ENCODE measurements at regions not wholly inside any gene's neighbourhood (a gene's known extent, or its start where the extent isn't known, plus 50 kb on each side); places are given as distances from the start of the nearest gene placed in this dataset.

- no peak overlapping the region for H3K4me2 ChIP-seq (ENCODE audit: low read length, poor library complexity, severe bottlenecking)
- H3K14ac ChIP-seq (ENCODE audit: low read length in 2 of 2) = no peak overlapping the region
- peak; percentile 51 for DNase-seq
- no peak overlapping the region for H4K8ac ChIP-seq (ENCODE audit: low read length)
- H3K9me3 ChIP-seq (ENCODE audit: control insufficient read depth, low read length) = no peaks in the 10 kb centered on the region
- no peak overlapping the region for H2BK12ac ChIP-seq (ENCODE audit: low read length in 2 of 2)
- H3K4ac ChIP-seq (ENCODE audit: low read depth in 1 of 2, low read length in 2 of 2) = no peak overlapping the region
- no peaks in the 10 kb centered on the region for H3K79me1 ChIP-seq (replicated peaks; ENCODE audit: low read length, poor library complexity, severe bottlenecking)
- no peak overlapping the region for H2BK15ac ChIP-seq (ENCODE audit: low read depth, poor library complexity, severe bottlenecking)
- H3K27ac ChIP-seq (ENCODE audit: low read length, poor library complexity, severe bottlenecking) = no peak overlapping the region
- H3K9ac ChIP-seq (ENCODE audit: low read length) = no peak overlapping the region
- no peak overlapping the region for H2AFZ ChIP-seq (ENCODE audit: low read depth, low read length)
- 32% methylated on average over 2 of the region's 4 CpGs for WGBS
- H2BK5ac ChIP-seq (ENCODE audit: low read depth, low read length, poor library complexity, severe bottlenecking) = no peak overlapping the region
- H2AK5ac ChIP-seq (ENCODE audit: low read length, severe bottlenecking) = no peak overlapping the region
- H2BK120ac ChIP-seq (ENCODE audit: low read depth, low read length) = no peak overlapping the region
- no peak overlapping the region for H3K23ac ChIP-seq (ENCODE audit: low read length in 2 of 2)
- H4K91ac ChIP-seq (ENCODE audit: low read length) = no peak overlapping the region
- H3K36me3 ChIP-seq (ENCODE audit: control insufficient read depth in 1 of 2, insufficient read depth in 2 of 2, low read depth in 1 of 2, low read length in 2 of 2) = no peaks in the 10 kb centered on the region
- no peak overlapping the region for H3K18ac ChIP-seq (ENCODE audit: low read depth in 1 of 2, low read length in 2 of 2)
- H3K4me3 ChIP-seq (ENCODE audit: insufficient read depth in 1 of 2, low read depth in 1 of 2, low read length in 2 of 2) = no peak overlapping the region
- H3K4me1 ChIP-seq (ENCODE audit: control insufficient read depth, insufficient read depth, low read depth, low read length) = no peaks in the 10 kb centered on the region
- no peaks in the 10 kb centered on the region for H3K27me3 ChIP-seq (ENCODE audit: control insufficient read depth in 1 of 2, insufficient read depth in 1 of 2, low read length in 2 of 2)
Observed at GRCh38 chr1:200279810-200280411, 129.9 kb downstream of the ZNF281 start.

GRCh38 chr1:200275816-200276453 is 133.9 kb downstream of the ZNF281 start:
- Histone ChIP-seq H3K4me1 (ENCODE audit: control insufficient read depth, insufficient read depth, low read depth, low read length) (no peaks in the 10 kb centered on the region), H4K91ac (ENCODE audit: low read length) (no peak overlapping the region), H2AK5ac (ENCODE audit: low read length, severe bottlenecking) (no peak overlapping the region), H3K23ac (ENCODE audit: low read length in 2 of 2) (no peak overlapping the region), H3K18ac (ENCODE audit: low read depth in 1 of 2, low read length in 2 of 2) (no peak overlapping the region), H3K9me3 (ENCODE audit: control insufficient read depth, low read length) (no peaks in the 10 kb centered on the region), H2BK120ac (ENCODE audit: low read depth, low read length) (no peak overlapping the region), H3K4ac (ENCODE audit: low read depth in 1 of 2, low read length in 2 of 2) (no peak overlapping the region), H2BK15ac (ENCODE audit: low read depth, poor library complexity, severe bottlenecking) (no peak overlapping the region), H3K14ac (ENCODE audit: low read length in 2 of 2) (no peak overlapping the region), H3K4me3 (ENCODE audit: insufficient read depth in 1 of 2, low read depth in 1 of 2, low read length in 2 of 2) (no peak overlapping the region), H3K36me3 (ENCODE audit: control insufficient read depth in 1 of 2, insufficient read depth in 2 of 2, low read depth in 1 of 2, low read length in 2 of 2) (no peaks in the 10 kb centered on the region), H2AFZ (ENCODE audit: low read depth, low read length) (no peak overlapping the region), H3K27me3 (ENCODE audit: control insufficient read depth in 1 of 2, insufficient read depth in 1 of 2, low read length in 2 of 2) (no peaks in the 10 kb centered on the region), H4K8ac (ENCODE audit: low read length) (no peak overlapping the region), H3K27ac (ENCODE audit: low read length, poor library complexity, severe bottlenecking) (no peak overlapping the region), H3K9ac (ENCODE audit: low read length) (no peak overlapping the region), H3K79me1 (replicated peaks; ENCODE audit: low read length, poor library complexity, severe bottlenecking) (no peaks in the 10 kb centered on the region), H2BK5ac (ENCODE audit: low read depth, low read length, poor library complexity, severe bottlenecking) (no peak overlapping the region), H3K4me2 (ENCODE audit: low read length, poor library complexity, severe bottlenecking) (no peak overlapping the region), H2BK12ac (ENCODE audit: low read length in 2 of 2) (no peak overlapping the region)
- no peak for DNase-seq
- WGBS = 91% methylated on average over 8 of the region's 9 CpGs

GRCh38 chr1:200275415-200275814 is 134.4 kb downstream of the ZNF281 start:
- peak; percentile 5 for DNase-seq
- H2AFZ ChIP-seq (ENCODE audit: low read depth, low read length) = peak overlapping the region; percentile 0
- no peak overlapping the region for H2AK5ac ChIP-seq (ENCODE audit: low read length, severe bottlenecking)
- H2BK120ac ChIP-seq (ENCODE audit: low read depth, low read length) = no peak overlapping the region
- H3K27ac ChIP-seq (ENCODE audit: low read length, poor library complexity, severe bottlenecking) = no peak overlapping the region
- H3K4me2 ChIP-seq (ENCODE audit: low read length, poor library complexity, severe bottlenecking) = no peak overlapping the region
- no peaks in the 10 kb centered on the region for H3K4me1 ChIP-seq (ENCODE audit: control insufficient read depth, insufficient read depth, low read depth, low read length)
- no peaks in the 10 kb centered on the region for H3K36me3 ChIP-seq (ENCODE audit: control insufficient read depth in 1 of 2, insufficient read depth in 2 of 2, low read depth in 1 of 2, low read length in 2 of 2)
- no peak overlapping the region for H3K9ac ChIP-seq (ENCODE audit: low read length)
- 43% methylated on average over 3 of the region's 4 CpGs for WGBS
- no peaks in the 10 kb centered on the region for H3K9me3 ChIP-seq (ENCODE audit: control insufficient read depth, low read length)
- H3K18ac ChIP-seq (ENCODE audit: low read depth in 1 of 2, low read length in 2 of 2) = peak overlapping the region in 1 of 2 experiments; percentile 37
- H3K79me1 ChIP-seq (replicated peaks; ENCODE audit: low read length, poor library complexity, severe bottlenecking) = no peaks in the 10 kb centered on the region
- H4K91ac ChIP-seq (ENCODE audit: low read length) = no peak overlapping the region
- no peak overlapping the region for H2BK5ac ChIP-seq (ENCODE audit: low read depth, low read length, poor library complexity, severe bottlenecking)
- H3K14ac ChIP-seq (ENCODE audit: low read length in 2 of 2) = peak overlapping the region in 1 of 2 experiments; percentile 83
- no peak overlapping the region for H3K23ac ChIP-seq (ENCODE audit: low read length in 2 of 2)
- H2BK12ac ChIP-seq (ENCODE audit: low read length in 2 of 2) = no peak overlapping the region
- no peak overlapping the region for H3K4ac ChIP-seq (ENCODE audit: low read depth in 1 of 2, low read length in 2 of 2)
- H2BK15ac ChIP-seq (ENCODE audit: low read depth, poor library complexity, severe bottlenecking) = no peak overlapping the region
- H4K8ac ChIP-seq (ENCODE audit: low read length) = no peak overlapping the region
- H3K27me3 ChIP-seq (ENCODE audit: control insufficient read depth in 1 of 2, insufficient read depth in 1 of 2, low read length in 2 of 2) = no peaks in the 10 kb centered on the region
- no peak overlapping the region for H3K4me3 ChIP-seq (ENCODE audit: insufficient read depth in 1 of 2, low read depth in 1 of 2, low read length in 2 of 2)

GRCh38 chr1:200274116-200274515 is 135.7 kb downstream of the ZNF281 start:
- no peaks in the 10 kb centered on the region for H3K4me1 ChIP-seq (ENCODE audit: control insufficient read depth, insufficient read depth, low read depth, low read length)
- no peak overlapping the region for H3K4me2 ChIP-seq (ENCODE audit: low read length, poor library complexity, severe bottlenecking)
- H3K36me3 ChIP-seq (ENCODE audit: control insufficient read depth in 1 of 2, insufficient read depth in 2 of 2, low read depth in 1 of 2, low read length in 2 of 2) = no peaks in the 10 kb centered on the region
- H3K9me3 ChIP-seq (ENCODE audit: control insufficient read depth, low read length) = no peaks in the 10 kb centered on the region
- no peak overlapping the region for H3K14ac ChIP-seq (ENCODE audit: low read length in 2 of 2)
- no peak overlapping the region for H3K9ac ChIP-seq (ENCODE audit: low read length)
- H2BK12ac ChIP-seq (ENCODE audit: low read length in 2 of 2) = no peak overlapping the region
- WGBS = 62% methylated on average over 4 of the region's 4 CpGs
- no peak overlapping the region for H2BK15ac ChIP-seq (ENCODE audit: low read depth, poor library complexity, severe bottlenecking)
- no peak overlapping the region for H2BK120ac ChIP-seq (ENCODE audit: low read depth, low read length)
- H4K91ac ChIP-seq (ENCODE audit: low read length) = no peak overlapping the region
- H3K18ac ChIP-seq (ENCODE audit: low read depth in 1 of 2, low read length in 2 of 2) = no peak overlapping the region
- H4K8ac ChIP-seq (ENCODE audit: low read length) = no peak overlapping the region
- H3K79me1 ChIP-seq (replicated peaks; ENCODE audit: low read length, poor library complexity, severe bottlenecking) = no peaks in the 10 kb centered on the region
- DNase-seq = no peak
- no peak overlapping the region for H3K27ac ChIP-seq (ENCODE audit: low read length, poor library complexity, severe bottlenecking)
- H3K27me3 ChIP-seq (ENCODE audit: control insufficient read depth in 1 of 2, insufficient read depth in 1 of 2, low read length in 2 of 2) = no peaks in the 10 kb centered on the region
- no peak overlapping the region for H2AK5ac ChIP-seq (ENCODE audit: low read length, severe bottlenecking)
- no peak overlapping the region for H2BK5ac ChIP-seq (ENCODE audit: low read depth, low read length, poor library complexity, severe bottlenecking)
- H3K4ac ChIP-seq (ENCODE audit: low read depth in 1 of 2, low read length in 2 of 2) = no peak overlapping the region
- H2AFZ ChIP-seq (ENCODE audit: low read depth, low read length) = no peak overlapping the region
- no peak overlapping the region for H3K4me3 ChIP-seq (ENCODE audit: insufficient read depth in 1 of 2, low read depth in 1 of 2, low read length in 2 of 2)
- H3K23ac ChIP-seq (ENCODE audit: low read length in 2 of 2) = no peak overlapping the region

Measured in mesenchymal stem cell (in vitro differentiated cells and primary cell).